Occipital lobe (tissue), 1 donor: ENCODE measurements at regions not wholly inside any gene's neighbourhood (a gene's known extent, or its start where the extent isn't known, plus 50 kb on each side); places are given as distances from the start of the nearest gene placed in this dataset.

ENCODE experiments used
- DNase-seq: peaks from one replicate; lab custom pipeline; 2025; lab: John Stamatoyannopoulos, UW

DNA sequence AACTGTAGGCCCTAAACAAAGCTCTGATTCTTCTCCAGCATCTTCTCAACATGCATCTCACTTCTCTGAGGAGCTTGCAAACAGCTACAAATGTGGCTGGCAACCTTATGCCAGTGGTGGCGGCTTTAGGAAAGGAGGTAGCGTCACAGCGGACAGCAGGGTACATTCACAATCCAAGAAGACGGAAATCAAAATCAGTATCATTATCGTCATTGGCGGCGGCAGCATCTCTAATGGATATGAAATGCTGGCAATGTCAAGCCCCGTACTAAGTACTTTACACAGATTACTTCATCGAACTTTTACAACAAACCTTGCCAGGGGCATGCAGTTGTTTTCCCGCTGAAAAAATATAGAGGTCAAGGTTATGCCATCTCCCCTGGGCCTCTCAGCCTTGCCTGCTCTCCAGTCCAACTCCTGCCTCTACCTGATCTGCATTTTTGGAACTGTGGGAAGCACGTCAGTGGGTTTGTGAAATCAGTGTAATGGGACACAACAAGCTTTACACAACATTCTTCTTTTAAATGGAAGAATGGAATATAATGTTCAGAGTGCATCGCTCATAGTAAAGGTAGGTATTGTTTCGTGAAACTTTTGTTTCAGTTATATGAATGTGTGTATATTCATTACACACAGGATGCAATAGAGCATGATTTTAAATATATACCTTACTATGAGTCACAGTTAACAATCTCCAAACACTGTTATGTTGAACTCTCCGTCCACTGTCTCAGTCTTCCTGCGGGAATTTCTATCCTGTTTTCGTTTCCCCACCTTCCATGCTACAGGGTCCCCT is 152.9 kb downstream of the TTC32 start:
- DNase-seq = no peak

DNA sequence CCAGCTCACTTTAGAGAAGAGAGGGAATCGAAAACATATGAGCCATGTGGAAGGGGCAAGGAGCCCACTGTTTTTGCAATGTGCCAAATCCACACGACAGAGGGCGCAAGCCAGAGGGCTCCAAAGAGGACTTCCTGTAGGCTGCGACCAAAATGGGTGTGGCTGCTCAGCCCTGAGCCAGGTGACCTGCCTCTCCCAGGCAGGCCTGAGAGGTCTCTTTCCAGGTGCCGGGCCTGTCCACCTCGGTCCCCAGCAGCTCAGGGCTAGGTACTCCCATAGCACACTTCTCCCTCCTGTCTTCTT is 153.8 kb downstream of the TTC32 start:
- no peak for DNase-seq

DNA sequence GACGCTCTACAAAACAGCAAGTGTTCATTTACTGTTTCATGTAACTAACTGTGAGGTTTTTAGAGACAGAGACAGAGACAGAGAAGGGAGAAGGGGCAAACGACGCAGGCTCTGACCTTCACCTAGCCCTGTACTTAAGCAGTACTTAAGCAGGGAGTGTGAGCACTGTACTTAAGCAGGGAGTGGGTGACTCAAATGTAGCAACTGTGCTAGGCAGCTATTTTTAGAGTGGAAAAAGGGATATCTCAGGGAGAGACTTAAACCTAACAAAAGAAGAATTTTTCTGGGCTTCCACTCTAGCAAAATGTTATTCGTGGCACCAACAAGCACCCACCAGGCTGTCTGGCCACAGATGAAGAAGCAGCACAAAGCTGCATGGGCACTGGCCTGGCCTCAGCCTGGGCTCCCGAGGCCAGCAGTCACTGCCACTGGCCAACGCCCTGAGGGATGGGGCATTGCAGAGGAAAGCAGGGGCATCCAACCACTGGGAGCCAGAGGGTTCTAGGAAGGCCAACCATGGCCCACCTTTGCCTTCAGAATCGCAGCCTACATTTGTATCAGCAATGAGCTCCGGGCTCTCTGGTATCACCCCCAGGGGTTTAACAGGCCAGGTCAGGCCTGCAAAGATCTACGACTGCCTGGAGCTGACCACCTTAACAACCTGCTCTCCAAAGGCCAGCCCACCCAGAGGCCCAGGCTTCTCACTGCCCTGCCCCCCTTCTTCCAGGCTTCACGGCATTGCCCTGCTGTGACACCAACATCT is 154.3 kb downstream of the TTC32 start:
- DNase-seq = no peak

DNA sequence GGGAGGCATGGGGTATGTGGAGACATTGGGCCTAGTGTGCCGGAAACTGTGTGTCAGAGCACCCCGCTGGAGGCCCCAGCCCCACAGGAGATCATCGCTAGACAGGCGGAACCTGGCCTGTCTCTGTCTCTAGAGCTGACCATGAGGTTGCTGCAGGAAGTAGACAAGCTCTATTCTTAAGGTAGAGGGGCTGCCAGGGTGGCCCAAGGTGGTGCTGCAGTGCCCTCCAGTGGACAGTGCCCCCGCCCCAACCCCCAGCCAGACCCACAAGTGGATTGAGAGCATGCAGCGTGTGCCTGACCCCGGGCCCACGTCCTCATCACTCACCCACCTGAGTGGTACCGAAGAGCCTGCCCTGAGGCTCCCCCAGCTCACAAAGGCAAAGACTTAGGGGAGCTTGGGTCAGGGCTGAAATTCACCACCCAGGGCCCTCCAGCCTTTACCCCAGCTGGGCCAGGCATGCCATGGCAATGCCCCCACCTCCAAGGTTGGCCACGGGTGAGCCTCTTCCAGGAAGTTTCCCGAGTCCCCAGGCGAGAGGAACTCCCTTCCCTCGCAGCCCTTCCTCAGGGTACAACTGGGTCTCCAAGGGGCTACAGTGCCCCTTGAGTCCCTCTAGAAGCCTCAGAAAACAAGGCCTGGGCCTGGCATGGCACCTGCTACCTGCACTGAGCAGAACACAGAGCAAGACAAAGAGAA is 155.0 kb downstream of the TTC32 start:
- DNase-seq = no peak

DNA sequence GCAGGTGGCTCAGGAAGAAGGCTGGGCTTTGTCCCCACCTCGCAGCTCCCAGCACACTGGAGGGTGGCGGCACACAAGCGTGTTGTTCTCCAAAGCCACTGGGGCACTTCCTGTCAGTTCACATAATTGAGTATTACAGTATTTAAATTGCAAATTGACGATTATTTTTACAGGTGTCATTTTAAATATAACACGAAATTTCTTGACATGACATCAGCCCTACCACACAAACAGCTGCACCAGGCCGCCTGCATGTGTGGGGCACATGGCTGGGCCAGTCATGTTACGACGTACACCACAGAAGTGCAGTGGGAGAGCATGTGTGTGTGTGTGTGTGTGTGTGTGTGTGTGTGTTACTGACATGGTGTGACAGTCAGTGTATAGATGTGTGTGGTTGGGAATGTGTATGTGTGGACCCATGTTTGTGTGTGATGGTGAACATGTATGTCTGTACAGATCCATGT is 155.6 kb downstream of the TTC32 start:
- DNase-seq = no peak

DNA sequence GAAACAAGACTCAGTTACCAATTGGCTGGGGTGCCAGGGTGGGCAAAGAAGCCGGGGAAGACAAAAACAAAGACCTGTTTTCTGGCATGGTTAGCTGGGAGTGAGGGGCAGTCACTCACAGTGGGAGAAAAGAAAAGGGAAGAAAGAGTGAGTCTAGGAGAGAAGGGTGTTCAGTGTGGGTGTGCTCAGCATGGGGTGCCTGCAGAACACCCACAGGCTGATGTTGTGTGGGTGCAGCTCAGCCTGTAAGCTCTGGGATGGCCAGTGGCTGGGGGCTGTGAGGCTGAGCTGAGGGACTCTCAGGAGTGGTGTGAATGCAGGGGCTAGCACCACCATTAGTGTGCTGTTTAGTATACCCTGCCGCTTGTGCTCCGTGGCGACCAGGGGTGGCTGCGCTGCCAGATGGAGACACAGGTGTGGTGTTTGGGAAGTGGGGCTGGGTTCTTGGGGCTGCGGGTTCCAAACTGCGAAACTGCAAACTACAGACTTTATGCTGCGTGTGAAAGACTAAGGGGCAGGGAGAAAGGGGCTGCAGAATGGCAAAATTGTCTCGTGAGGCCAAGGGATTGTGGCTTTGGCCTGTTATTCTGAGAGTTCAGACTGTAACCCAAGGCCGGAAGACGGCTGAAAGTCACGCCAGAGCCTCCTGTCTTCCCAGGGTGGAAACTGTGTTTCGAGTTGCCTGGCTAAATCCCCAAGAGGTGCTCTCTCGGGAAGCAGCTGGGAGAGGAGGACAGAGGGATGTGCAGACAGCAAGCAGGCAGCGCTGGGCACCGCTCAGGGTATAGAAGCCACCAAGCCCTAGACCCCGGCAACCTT is 156.3 kb downstream of the TTC32 start:
- no peak for DNase-seq

DNA sequence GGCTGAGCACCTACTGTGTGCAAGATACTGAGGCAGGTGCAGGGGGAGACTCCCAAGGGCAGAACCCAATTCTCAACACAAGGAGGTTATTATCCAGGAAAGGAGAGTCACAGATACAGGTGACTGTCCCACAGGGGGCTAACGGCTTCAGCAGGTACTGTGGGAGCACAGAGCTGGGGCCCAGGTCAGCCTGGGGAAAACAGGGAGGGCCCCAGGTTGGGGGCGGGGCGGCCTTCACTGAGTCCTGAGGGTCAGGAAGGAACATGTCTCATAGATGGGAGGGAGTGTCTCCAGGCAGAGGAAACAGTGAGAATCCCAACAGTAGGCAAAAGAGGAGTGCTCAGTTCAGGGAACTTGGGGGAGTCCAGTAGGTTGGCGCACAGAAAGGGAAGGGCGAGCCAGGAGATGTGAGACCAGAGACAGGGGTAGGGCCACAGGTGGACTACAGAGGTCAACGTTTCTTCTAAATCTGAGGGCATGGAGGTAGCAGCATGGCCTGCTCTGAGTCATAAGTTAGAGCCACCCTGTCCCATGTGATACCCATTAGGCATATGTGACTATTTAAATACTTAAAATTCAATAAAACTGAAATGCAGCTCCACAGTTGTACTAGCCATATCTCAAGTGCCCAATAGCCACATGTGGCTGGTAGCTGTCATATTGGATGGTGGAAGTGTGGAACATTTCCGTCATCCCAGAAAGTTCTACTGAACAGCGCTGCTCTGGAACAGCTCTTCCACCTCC is 157.2 kb downstream of the TTC32 start:
- no peak for DNase-seq

DNA sequence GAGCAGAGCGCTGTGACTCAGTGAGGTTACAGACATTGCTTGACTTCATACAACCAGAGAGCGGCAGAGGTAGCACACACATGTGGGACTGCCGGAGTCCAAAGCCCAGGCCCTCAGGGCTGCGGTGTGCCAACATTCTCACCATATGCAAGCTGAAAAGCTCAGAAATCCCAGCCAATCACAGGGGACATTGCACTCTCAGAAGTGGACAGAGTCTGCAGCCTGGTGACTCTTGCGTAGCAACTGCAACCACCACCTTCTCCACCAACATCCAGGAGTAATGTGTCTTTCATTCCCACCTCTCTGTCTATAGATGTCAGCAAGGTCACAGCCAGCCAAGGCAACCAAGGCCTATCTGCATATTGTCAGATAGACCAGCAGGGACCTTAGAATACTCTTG is 158.1 kb downstream of the TTC32 start:
- DNase-seq = no peak

DNA sequence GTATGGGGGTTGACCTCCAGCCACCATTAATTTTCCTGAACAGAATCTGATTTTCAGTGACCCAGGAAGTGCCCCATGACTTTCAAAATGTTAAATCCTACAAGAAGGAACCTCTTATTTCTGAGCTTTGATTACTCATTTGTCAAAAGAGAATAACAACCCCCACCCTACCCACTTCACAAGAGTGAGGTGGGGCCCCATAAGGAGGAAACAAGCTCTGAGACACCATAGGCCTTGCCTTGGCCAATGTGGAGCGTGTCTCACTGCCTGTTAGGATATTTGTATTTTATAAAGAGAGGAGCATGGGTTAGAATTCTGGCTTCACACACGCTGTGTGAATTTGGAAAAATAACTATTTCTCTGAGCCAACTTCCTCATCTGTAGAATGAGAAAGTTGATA is 158.9 kb downstream of the TTC32 start:
- no peak for DNase-seq

DNA sequence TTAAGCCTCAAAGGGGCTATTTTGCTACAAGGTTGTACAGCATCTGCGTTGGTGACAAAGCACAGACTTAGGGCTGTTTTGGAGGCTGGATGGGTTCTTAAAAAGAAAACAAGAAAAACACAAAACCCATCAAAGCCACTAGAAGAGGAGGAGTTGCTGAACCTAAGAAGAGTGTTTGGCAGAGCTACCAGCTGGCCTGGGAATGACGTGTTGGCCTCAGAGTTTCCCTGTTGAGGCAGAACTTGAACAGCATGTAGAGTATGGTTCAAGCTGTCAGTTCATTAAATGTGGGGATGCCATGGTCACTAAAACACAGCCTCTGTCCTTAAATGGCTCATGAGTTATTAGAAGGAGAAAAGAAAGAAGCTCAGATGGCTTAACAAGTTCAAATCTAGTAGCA is 162.5 kb downstream of the TTC32 start:
- no peak for DNase-seq

DNA sequence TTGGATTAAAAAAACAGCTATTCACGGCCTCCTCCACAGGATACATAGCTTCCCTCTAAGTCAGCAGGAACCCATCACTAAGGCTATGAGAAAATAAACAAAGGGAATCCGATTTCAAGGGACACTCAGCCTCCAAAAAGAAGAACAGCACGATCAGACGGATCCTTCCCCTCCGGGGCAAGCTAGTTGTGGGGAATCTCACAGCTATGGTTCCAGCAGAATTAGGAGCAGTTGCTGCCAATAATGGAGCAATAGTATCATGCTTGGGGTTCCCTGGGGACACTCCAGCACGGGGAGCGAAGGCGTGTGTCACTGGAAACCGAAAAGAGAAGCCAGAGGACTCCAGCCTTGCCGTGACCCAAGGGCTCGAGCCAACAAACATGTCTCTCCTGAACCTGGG is 163.1 kb downstream of the TTC32 start:
- DNase-seq = no peak

DNA sequence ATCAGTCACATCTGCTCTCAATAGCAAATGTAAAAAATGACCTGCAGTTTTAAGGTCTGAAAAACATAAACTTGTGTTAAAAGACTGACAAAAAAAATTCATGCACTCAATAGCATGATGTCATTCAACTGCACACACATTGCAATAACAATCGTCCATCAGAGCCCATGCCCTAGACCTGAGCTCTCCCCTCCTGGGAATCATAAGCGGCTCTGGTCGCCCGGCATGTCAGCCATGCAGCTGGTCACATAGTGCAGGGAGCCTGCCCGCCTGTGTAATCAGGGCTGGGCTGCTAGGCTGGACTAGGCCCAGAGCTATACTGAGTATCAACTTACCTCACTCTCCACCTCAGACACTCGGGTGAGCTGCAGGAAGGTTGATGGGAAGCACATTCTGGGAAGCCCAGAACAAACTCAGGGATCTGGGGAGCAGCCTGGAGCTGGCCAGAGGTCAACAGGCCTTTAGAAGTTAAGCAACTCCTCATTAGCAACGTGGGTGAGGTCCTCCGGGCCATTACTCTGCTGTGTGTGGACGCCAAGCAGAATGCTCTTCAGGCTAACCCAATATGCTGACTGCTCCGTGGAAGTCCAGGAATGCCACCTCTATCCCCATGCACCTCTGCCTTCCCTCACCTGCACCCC is 165.5 kb downstream of the TTC32 start:
- no peak for DNase-seq

DNA sequence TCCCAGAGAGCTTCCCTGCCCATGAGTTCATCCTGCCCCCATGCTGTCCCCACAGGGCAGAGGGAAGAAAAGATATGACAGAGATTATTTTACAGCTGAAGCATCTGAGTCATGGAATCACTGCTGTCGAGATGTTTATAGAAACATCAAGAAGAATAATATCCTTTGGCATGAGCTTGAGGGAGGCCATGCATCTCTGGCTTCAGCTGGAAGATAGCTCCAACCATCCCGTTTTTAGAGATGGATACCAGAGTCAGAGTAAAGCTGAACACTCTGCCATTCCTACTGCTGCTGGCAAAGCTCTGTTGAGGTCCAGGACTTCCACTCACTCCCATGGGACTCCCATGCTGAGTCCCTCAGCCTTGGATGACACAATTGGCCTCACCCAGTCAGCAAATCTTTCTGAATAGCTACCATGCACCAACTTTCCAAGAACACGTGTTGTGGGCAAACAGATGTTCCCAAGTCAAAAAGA is 167.8 kb downstream of the TTC32 start:
- DNase-seq = no peak

DNA sequence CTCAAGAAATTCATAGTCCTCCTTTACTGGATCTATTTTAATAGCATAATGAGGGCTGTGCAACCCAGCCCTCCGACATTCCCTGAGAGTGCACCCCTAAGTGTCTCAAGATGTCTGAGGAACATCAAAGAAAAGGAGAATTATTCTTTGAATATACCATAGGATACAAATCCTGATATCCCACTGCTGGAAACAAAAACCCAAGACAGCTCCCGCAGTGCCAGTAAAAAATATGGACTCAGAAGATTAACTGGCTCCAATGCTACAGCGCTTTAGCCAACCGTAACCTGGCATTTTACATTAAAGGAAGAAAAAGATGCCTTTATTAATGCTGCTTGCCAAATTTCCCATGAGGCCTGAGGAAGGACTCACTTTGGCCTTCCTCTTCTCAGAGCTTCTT is 168.4 kb downstream of the TTC32 start:
- no peak for DNase-seq

DNA sequence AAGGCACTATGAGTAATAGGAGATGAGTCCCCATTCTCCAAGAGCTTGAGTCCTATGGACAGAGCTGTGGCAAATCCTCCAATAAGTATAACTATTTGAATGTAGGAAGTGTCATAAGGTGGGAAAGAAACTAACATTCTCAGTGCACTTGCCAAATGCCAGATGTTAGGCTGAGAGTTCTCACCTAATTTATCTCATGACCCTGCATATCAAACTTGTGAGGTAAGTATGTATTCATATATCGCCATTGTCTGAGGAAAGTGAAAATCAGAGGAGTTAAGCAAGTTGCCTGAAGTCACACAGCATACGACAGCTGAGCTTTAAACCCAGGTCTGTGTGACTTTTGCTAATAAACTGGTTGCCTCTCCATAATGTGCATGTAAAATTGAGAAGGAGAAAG is 169.5 kb downstream of the TTC32 start:
- DNase-seq = no peak

DNA sequence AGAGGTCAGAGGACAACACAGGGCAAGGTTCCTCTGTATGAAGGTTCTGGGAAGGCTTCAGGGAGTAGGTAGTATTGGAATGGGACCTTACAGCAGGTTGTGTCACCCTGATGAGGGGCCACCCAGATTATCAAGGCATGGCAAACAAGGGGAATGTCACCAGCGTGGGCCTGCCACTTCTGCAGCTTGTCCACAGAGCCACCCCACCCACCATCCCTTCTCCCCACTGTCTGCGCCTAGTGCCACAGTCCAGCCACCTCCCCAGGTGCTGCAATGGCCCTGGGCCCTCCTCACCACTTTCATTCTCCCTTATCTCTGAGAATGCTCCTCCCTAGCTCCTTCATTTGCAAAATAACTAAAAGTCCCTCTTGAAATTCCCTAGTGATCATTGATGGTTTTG is 170.3 kb downstream of the TTC32 start:
- DNase-seq = no peak

DNA sequence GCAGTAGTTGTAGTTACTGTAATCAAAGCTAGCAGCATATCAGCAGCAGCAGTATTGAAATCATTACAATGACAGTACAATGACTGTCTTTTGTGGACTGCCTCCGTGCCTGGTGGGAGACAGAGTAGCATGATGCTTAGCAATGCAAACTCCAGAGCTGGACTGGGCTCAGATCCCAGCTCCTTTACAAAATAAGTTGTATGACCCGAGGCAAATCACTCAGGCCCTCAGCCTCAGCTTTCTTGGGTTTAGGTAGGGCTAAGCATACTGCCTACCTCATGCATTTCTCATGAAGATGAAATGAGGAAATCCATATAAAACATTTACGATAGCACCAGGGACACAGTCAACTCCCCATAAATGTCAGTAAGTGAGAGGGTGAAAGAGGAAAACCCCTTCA is 170.7 kb downstream of the TTC32 start:
- DNase-seq = no peak

DNA sequence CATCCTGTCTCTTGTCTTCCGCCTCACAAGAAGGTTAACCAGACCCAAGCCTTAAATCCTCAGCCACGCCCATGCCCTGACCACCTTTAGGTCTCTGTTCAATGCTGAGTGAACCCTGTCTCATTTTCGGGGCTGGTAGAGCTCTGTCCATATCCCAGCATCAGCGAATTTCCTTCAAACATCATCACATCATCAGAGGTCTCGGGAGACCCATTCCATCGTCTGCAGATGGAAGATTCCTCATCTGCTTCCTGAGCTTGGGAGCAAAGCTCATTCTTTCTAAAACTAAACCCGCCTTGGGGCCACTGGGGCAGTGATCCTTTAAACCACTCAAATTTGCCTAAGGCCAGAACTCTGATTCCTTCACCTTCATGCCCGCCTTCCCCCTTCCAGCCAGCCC is 173.7 kb downstream of the TTC32 start:
- no peak for DNase-seq

DNA sequence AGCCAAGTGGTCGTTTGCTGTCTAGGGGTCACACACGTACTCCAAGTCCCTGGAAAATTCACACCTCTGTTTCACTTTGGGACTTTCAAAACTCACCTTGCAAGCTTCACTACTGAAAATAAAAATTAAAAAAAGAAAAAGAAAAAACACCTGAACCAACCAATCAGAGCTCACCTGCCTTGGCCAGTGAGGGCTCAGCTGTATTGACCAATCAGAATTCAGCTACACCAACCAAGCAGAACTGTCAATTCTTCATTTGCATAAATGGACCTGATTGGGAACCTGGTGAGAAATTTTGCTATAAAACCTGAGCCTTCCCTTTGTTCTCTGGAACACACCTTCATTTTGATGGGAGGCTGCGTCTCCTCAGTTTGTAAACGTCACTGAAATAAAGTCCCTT is 176.4 kb downstream of the TTC32 start:
- no peak for DNase-seq

DNA sequence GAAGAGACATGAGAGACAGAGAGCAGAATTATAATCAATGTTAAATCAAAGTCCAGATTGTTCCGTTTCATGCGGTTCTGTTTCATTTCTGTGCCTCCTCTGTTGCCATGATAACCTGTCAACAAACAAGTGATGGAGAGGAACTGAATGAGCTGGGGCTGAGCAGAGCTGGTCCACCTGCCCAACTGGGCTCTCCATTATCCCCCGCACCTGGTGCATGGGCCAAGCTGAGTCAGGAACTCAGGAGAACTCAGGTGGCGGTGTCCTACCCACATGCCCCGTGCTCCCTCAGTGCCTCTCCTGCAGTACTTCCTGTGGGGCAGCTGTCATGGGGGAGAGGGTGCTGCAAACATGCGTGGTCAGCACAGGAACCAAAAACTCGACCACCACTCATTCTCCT is 178.8 kb downstream of the TTC32 start:
- no peak for DNase-seq
